OCI-LY1 (cell line): ENCODE measurements at regions not wholly inside any gene's neighbourhood (a gene's known extent, or its start where the extent isn't known, plus 50 kb on each side); places are given as distances from the start of the nearest gene placed in this dataset.
"Not testable (repeated sequence)": the region's sequence is repeated elsewhere in the genome, so short reads cannot be mapped to it uniquely, and the experiment has no call there.

Experiments used
- H2AFZ ChIP-seq: fragments of 200-600 bp; sonication (generic), shearing (Covaris generic); 2 replicates; pipeline ENCODE4 v1.6.0; 2014; ENCODE audit warnings: antibody characterized with exemption, mild to moderate bottlenecking, low read length
- H3F3A ChIP-seq: fragments of 200-600 bp; sonication (generic), shearing (Covaris generic); 2 replicates; pipeline ENCODE4 v1.6.0; 2014; ENCODE audit warnings: mild to moderate bottlenecking, antibody characterized with exemption, low read length, moderate library complexity; ENCODE audit not compliant: insufficient read depth
- H3K27ac ChIP-seq: fragments of 200-600 bp; sonication (generic); 2 replicates; pipeline ENCODE4 v1.5.1; 2014; ENCODE audit warnings: low read length, mixed run types, mild to moderate bottlenecking, low read depth; ENCODE audit not compliant: poor library complexity, severe bottlenecking
- H3K27me3 ChIP-seq: fragments of 200-600 bp; sonication (generic); 2 replicates; pipeline ENCODE4 v1.6.0; 2014; ENCODE audit warnings: antibody characterized with exemption, mild to moderate bottlenecking, low read length, moderate library complexity; ENCODE audit not compliant: insufficient read depth
- H3K36me3 ChIP-seq: fragments of 200-600 bp; sonication (generic); 2 replicates; pipeline ENCODE4 v1.6.1; 2014; ENCODE audit warnings: mild to moderate bottlenecking, antibody characterized with exemption, low read length, moderate library complexity, mixed read lengths; ENCODE audit not compliant: insufficient read depth
- H3K4me1 ChIP-seq: fragments of 200-600 bp; sonication (generic); 2 replicates; pipeline ENCODE4 v1.5.1; 2014; ENCODE audit warnings: mild to moderate bottlenecking, low read length, moderate library complexity; ENCODE audit not compliant: insufficient read depth, severe bottlenecking
- H3K4me2 ChIP-seq: fragments of 200-600 bp; sonication (generic), shearing (Covaris generic); 2 replicates; pipeline ENCODE4 v1.6.1; 2014; ENCODE audit warnings: low read length
- H3K4me3 ChIP-seq: fragments of 200-600 bp; sonication (generic); 2 replicates; pipeline ENCODE4 v1.5.1; 2014; ENCODE audit warnings: low read length, low read depth, mild to moderate bottlenecking, mixed read lengths; ENCODE audit not compliant: poor library complexity, severe bottlenecking
- H3K79me2 ChIP-seq: fragments of 200-600 bp; shearing (Covaris generic); 2 replicates; pipeline ENCODE4 v1.6.1; 2016; ENCODE audit warnings: mixed run types, low read length, mixed read lengths; ENCODE audit not compliant: insufficient read depth
- H3K9ac ChIP-seq: fragments of 200-600 bp; sonication (generic), shearing (Covaris generic); 2 replicates; pipeline ENCODE4 v1.6.1; 2014; ENCODE audit warnings: mild to moderate bottlenecking, low read length, mixed read lengths
- H3K9me2 ChIP-seq: fragments of 200-600 bp; sonication (generic), shearing (Covaris generic); 2 replicates; pipeline ENCODE4 v1.6.1; 2014; ENCODE audit warnings: low read depth, mild to moderate bottlenecking, low read length, mixed read lengths
- H3K9me3 ChIP-seq: fragments of 200-600 bp; shearing (Covaris generic); 2 replicates; pipeline ENCODE4 v1.6.1; 2014; ENCODE audit warnings: low read length, mixed read lengths
- H4K20me1 ChIP-seq: fragments of 200-600 bp; sonication (generic), shearing (Covaris generic); 2 replicates; pipeline ENCODE4 v1.6.0; 2016; ENCODE audit warnings: mild to moderate bottlenecking, low read length; ENCODE audit not compliant: insufficient read depth
- EZH2 ChIP-seq: fragments of 200-600 bp; sonication (generic), shearing (Covaris generic); IDR thresholded peaks from 2 replicates; pipeline ENCODE4 v1.8.0; 2017; ENCODE audit warnings: borderline replicate concordance, mixed run types, mild to moderate bottlenecking, antibody characterized with exemption, low read length, moderate library complexity, mixed read lengths
- TF ChIP-seq, protein P1 (sequence below): fragments of 200-600 bp; sonication (generic), shearing (Covaris generic); IDR thresholded peaks from 2 replicates; pipeline ENCODE4 v1.5.1; 2017; ENCODE audit warnings: mild to moderate bottlenecking, antibody characterized with exemption, low read length, moderate library complexity, mixed read lengths

GRCh38 chr21:39071623-39072214, 111.5 kb downstream of the PSMG1 start:
- Histone ChIP-seq H3K36me3 (no peaks in the 10 kb centered on the region), H3K4me1 (no peaks in the 10 kb centered on the region), H4K20me1 (no peaks in the 10 kb centered on the region), H3K27ac (no peak overlapping the region), H3K79me2 (no peaks in the 10 kb centered on the region), H2AFZ (no peak overlapping the region), H3K9me3 (no peaks in the 10 kb centered on the region), H3K27me3 (no peaks in the 10 kb centered on the region), H3F3A (no peaks in the 10 kb centered on the region), H3K9ac (no peak overlapping the region), H3K9me2 (no peaks in the 10 kb centered on the region), H3K4me2 (no peak overlapping the region), H3K4me3 (no peak overlapping the region)
- TF ChIP-seq, protein P1, sequence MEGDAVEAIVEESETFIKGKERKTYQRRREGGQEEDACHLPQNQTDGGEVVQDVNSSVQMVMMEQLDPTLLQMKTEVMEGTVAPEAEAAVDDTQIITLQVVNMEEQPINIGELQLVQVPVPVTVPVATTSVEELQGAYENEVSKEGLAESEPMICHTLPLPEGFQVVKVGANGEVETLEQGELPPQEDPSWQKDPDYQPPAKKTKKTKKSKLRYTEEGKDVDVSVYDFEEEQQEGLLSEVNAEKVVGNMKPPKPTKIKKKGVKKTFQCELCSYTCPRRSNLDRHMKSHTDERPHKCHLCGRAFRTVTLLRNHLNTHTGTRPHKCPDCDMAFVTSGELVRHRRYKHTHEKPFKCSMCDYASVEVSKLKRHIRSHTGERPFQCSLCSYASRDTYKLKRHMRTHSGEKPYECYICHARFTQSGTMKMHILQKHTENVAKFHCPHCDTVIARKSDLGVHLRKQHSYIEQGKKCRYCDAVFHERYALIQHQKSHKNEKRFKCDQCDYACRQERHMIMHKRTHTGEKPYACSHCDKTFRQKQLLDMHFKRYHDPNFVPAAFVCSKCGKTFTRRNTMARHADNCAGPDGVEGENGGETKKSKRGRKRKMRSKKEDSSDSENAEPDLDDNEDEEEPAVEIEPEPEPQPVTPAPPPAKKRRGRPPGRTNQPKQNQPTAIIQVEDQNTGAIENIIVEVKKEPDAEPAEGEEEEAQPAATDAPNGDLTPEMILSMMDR, result no peak
- no peak for TF ChIP-seq EZH2

DNA sequence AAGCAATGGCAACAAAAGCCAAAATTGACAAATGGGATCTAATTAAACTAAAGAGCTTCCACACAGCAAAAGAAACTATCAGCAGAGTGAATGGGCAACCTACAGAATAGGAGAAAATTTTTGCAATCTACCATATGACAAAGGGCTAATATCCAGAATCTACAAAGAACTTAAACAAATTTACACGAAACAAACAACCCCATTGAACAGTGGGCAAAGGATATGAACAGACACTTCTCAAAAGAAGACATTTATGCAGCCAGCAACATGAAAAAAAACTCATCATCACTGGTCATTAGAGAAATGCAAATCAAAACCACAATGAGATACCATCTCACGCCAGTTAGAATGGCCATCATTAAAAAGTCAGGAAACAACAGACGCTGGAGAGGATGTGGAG, 113.4 kb downstream of the PSMG1 start:
- H2AFZ ChIP-seq, H3K36me3 ChIP-seq, H3K27ac ChIP-seq, H3K4me3 ChIP-seq, H3K4me1 ChIP-seq, H3F3A ChIP-seq, H4K20me1 ChIP-seq, H3K4me2 ChIP-seq, H3K79me2 ChIP-seq, H3K9me2 ChIP-seq, H3K9ac ChIP-seq, H3K9me3 ChIP-seq, H3K27me3 ChIP-seq: not testable (repeated sequence)

GRCh38 chr21:39066829-39067780, 116.1 kb downstream of the PSMG1 start:
- peaks cover 4% of the 10 kb centered on the region; the same call in 1 of the 2 replicates for H3K36me3 ChIP-seq
- H3K4me1 ChIP-seq, result no peaks in the 10 kb centered on the region
- 0 out of 2 replicates have a peak, but pooled peaks cover 3% of the 10 kb centered on the region for H3K27me3 ChIP-seq
- H2AFZ ChIP-seq, result no peak overlapping the region
- H3K9me2 ChIP-seq, result no peaks in the 10 kb centered on the region
- no peaks in the 10 kb centered on the region for H3K79me2 ChIP-seq
- H3K9me3 ChIP-seq, result no peaks in the 10 kb centered on the region; the same call in 1 of the 2 replicates
- H3K9ac ChIP-seq, result no peak overlapping the region
- H3K4me2 ChIP-seq, result no peak overlapping the region
- no peak overlapping the region for H3K4me3 ChIP-seq
- H3K27ac ChIP-seq, result no peak overlapping the region
- H3F3A ChIP-seq, result no peaks in the 10 kb centered on the region
- no peak for TF ChIP-seq EZH2
- TF ChIP-seq, protein P1, result no peak
- H4K20me1 ChIP-seq, result no peaks in the 10 kb centered on the region
